Urinary bladder (tissue), 3 donors: ENCODE measurements at regions not wholly inside any gene's neighbourhood (a gene's known extent, or its start where the extent isn't known, plus 50 kb on each side); places are given as distances from the start of the nearest gene placed in this dataset.
"Not testable (repeated sequence)": the region's sequence is repeated elsewhere in the genome, so short reads cannot be mapped to it uniquely, and the experiment has no call there.

ENCODE experiments used
- DNase-seq: peaks from one replicate; pipeline ENCODE4 v3.0.0-alpha.2; 2015; ENCODE audit errors: extremely low spot score
- H3K27ac ChIP-seq: one replicate; pipeline ENCODE4 v1.5.1; 2013; ENCODE audit warnings: low read depth, mild to moderate bottlenecking, moderate library complexity
- H3K36me3 ChIP-seq: one replicate; pipeline ENCODE4 v1.6.1; 2013; ENCODE audit warnings: mild to moderate bottlenecking, moderate library complexity; ENCODE audit not compliant: insufficient read depth
- H3K4me1 ChIP-seq: one replicate; pipeline ENCODE4 v1.6.1; 2013; ENCODE audit warnings: mild to moderate bottlenecking, moderate library complexity; ENCODE audit not compliant: insufficient read depth
- H3K4me3 ChIP-seq: one replicate; pipeline ENCODE4 v1.5.1; 2013; ENCODE audit warnings: low read depth, low read length
- WGBS: extraction: QIAGEN DNeasy Blood & Tissue Kit; methylation state at CpG from one replicate; pipeline ENCODE4 v1.1.7; 2013; 5-methylcytosine and 5-hydroxymethylcytosine counted together
- donor health status: healthy with polysubstance abuse.
- donor health status: healthy.

- 53% methylated on average over 2 of the region's 2 CpGs for WGBS
These were observed 54.8 kb downstream of the OTUD1 start for GRCh38 chr10:23493711-23494110.

GRCh38 chr10:23496727-23497126 lies 57.9 kb downstream of the OTUD1 start:
- H3K27ac ChIP-seq = no peak overlapping the region
- no peak for DNase-seq
- H3K36me3 ChIP-seq = no peaks in the 10 kb centered on the region
- no peak overlapping the region for H3K4me3 ChIP-seq
- WGBS = 80% methylated on average over 5 of the region's 5 CpGs
- no peaks in the 10 kb centered on the region for H3K4me1 ChIP-seq

More at GRCh38 chr10:23493711-23494110, 54.8 kb downstream of the OTUD1 start:
- H3K4me3 ChIP-seq = no peak overlapping the region
- H3K27ac ChIP-seq = no peak overlapping the region
- H3K4me1 ChIP-seq = no peaks in the 10 kb centered on the region
- no peak for DNase-seq
- H3K36me3 ChIP-seq = no peaks in the 10 kb centered on the region

- 49% methylated on average over 10 of the region's 10 CpGs for WGBS
- Histone ChIP-seq H3K27ac (no peak overlapping the region), H3K4me3 (no peak overlapping the region), H3K36me3 (no peaks in the 10 kb centered on the region), H3K4me1 (no peaks in the 10 kb centered on the region)
- DNase-seq = no peak
These were observed 60.7 kb downstream of the OTUD1 start for GRCh38 chr10:23499372-23500132.

DNA sequence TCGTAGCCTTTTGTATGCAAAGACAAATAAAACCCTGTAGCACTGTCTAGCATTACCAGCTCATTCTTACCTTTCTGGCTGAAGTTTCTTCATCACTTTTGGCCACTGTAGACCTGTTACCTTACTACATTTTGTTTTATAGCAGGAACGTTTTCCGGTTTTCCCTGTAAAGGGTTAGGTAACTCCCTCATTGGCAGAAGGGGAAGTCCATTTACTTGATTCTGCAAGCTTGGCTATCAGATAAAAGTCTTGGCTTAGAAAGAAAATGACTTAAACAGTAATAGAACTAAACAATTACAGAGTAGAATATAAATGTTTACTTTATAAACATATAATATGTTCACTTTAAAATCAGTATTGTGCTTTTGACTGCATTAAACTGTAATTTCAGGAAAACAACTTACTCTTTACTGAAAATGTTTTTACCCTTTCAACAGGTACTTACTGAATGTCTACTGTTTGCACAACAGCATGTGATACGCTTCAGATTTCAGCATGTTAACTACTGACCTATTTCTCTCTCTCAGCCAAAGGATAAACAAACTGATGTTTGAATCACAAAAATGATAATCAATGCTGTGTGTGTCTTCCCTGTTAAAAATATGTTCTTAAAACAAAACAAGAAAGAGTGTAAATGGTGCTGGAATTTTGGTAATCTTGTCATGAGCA lies 67.1 kb downstream of the OTUD1 start:
- Histone ChIP-seq H3K27ac (no peak overlapping the region), H3K4me1 (no peaks in the 10 kb centered on the region), H3K36me3 (no peaks in the 10 kb centered on the region), H3K4me3 (no peak overlapping the region)
- 54% methylated on average over 4 of the region's 4 CpGs for WGBS
- no peak for DNase-seq

- no peaks in the 10 kb centered on the region for H3K36me3 ChIP-seq
- H3K27ac ChIP-seq = no peak overlapping the region
- no peaks in the 10 kb centered on the region for H3K4me1 ChIP-seq
- no peak for DNase-seq
- no peak overlapping the region for H3K4me3 ChIP-seq
- 83% methylated on average over 10 of the region's 10 CpGs for WGBS
These were observed 73.6 kb downstream of the OTUD1 start for GRCh38 chr10:23512355-23513058.

GRCh38 chr10:23513621-23514020 lies 74.7 kb downstream of the OTUD1 start:
- H3K4me1 ChIP-seq, H3K36me3 ChIP-seq, H3K27ac ChIP-seq, DNase-seq, H3K4me3 ChIP-seq: not testable (repeated sequence)
- WGBS = 74% methylated on average over 7 of the region's 7 CpGs

DNA sequence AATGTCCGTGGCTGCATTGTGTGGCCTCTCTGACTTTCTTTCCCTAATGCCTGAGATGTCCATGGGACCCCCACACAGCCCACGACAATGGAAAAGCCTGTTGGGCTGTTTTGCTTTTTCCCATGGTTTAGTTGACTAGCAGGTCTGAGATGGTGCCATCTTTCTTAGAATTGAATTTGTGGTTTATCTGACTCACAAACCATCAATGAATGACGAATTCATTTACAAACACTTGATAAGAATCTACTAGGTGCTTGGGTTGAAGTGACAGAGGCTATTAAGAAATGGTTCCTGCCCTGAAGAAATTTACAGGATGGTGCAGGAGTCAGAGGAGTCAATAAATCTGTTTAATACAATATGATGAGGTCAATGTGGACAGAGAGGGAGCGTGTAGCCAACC lies 75.4 kb downstream of the OTUD1 start:
- WGBS = 57% methylated on average over 4 of the region's 4 CpGs
- no peaks in the 10 kb centered on the region for H3K4me1 ChIP-seq
- DNase-seq = no peak
- H3K4me3 ChIP-seq = no peak overlapping the region
- no peaks in the 10 kb centered on the region for H3K36me3 ChIP-seq
- no peak overlapping the region for H3K27ac ChIP-seq

DNA sequence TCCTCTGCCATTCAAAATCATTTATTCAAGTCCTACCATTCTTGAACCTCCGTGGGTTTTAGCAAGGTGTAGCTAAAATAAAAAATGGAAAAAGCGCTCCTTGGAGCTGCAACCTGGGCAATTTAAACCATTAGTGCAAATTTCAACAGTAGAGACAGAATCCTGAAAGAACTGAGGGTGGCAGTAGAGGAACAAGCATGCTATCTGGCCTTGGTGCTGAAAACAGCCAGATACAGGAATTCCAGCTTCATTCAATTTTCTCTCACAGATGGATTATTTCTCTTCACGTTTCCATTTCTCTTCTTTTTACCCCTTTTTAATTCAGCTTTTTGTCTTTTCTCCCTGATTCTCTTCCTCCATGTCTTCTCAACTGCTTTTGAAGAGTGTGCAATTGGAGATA lies 77.7 kb downstream of the OTUD1 start:
- Histone ChIP-seq H3K4me1 (peaks cover 2% of the 10 kb centered on the region), H3K27ac (no peak overlapping the region), H3K36me3 (no peaks in the 10 kb centered on the region), H3K4me3 (no peak overlapping the region)
- 19% methylated on average over 3 of the region's 3 CpGs for WGBS
- no peak for DNase-seq

DNA sequence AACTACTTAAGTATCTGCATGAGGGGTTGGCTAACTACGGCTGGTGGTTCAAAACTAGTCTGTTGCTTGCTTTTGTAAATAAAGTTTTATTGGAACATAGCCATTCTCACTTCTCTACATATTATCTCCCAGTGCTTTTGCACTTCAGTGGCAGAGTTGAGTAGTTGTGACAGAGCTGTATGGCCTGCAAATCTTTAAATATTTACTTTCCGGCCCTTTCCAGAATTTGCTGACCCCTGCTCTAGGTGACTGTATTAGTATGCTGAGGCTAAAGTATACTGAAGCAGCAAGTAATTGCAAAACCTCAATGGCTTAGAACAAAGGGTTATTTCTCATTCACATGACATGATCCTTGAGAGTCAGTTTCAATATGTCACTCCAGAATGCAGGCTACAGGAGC lies 78.3 kb downstream of the OTUD1 start:
- 78% methylated on average over 2 of the region's 2 CpGs for WGBS
- DNase-seq = no peak
- no peak overlapping the region for H3K27ac ChIP-seq
- peaks cover 2% of the 10 kb centered on the region for H3K4me1 ChIP-seq
- no peak overlapping the region for H3K4me3 ChIP-seq
- no peaks in the 10 kb centered on the region for H3K36me3 ChIP-seq

DNA sequence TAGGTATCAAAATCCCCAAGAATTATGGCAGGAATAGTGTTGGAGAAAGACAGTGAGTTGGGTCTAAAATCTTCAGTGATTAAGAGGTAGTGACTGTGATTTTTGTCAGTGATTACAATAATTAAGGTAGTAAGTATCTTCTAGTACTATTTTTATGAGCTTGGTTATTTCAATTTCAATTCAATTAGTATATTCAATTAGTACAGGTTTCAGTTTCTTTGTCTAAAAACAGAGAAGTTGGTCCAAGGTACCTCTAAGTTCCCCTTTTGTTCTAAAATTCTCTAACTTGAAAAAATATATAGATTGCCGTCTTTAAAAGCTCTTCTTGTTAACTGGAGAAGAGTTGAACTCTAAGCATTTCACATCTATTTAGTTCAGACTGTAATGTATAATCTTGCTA lies 82.9 kb downstream of the OTUD1 start:
- Histone ChIP-seq H3K27ac (no peak overlapping the region), H3K36me3 (no peaks in the 10 kb centered on the region), H3K4me1 (peaks cover 2% of the 10 kb centered on the region), H3K4me3 (no peak overlapping the region)
- no peak for DNase-seq
- 87% methylated on average over 1 of the region's 1 CpG for WGBS

- Histone ChIP-seq H3K36me3 (no peaks in the 10 kb centered on the region), H3K27ac (no peak overlapping the region), H3K4me1 (peaks cover 2% of the 10 kb centered on the region), H3K4me3 (no peak overlapping the region)
- WGBS = 73% methylated on average over 4 of the region's 4 CpGs
- DNase-seq = no peak
These were observed 83.5 kb downstream of the OTUD1 start for GRCh38 chr10:23522345-23522744.

GRCh38 chr10:23523251-23523650 lies 84.4 kb downstream of the OTUD1 start:
- 61% methylated on average over 4 of the region's 4 CpGs for WGBS
- peaks cover 2% of the 10 kb centered on the region for H3K4me1 ChIP-seq

DNA sequence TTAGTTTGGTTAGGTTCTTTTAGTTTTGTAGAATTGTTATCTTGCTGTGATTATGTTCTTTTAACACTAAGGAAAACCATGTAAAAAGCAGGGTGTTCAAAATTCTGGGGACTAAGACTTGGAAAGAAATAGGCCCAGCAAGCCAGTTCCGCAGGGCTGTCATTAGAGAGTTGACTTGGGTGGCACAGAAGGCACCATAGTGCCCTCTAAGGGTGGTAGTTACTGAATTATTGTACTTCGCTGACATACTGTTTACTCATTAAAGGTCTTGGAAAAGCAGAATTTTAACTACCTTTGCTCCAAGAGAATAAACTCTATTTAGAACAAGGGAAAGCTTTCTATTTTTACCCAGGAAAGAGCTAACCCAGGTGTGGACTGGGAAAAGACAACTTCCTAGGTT lies 86.5 kb downstream of the OTUD1 start:
- Histone ChIP-seq H3K4me1 (no peaks in the 10 kb centered on the region), H3K36me3 (no peaks in the 10 kb centered on the region), H3K27ac (no peak overlapping the region), H3K4me3 (no peak overlapping the region)
- DNase-seq = no peak
- WGBS = 60% methylated on average over 2 of the region's 2 CpGs

More at GRCh38 chr10:23523251-23523650, 84.4 kb downstream of the OTUD1 start:
- Histone ChIP-seq H3K27ac (no peak overlapping the region), H3K36me3 (no peaks in the 10 kb centered on the region), H3K4me3 (no peak overlapping the region)
- no peak for DNase-seq

GRCh38 chr10:23528419-23528818 lies 89.5 kb downstream of the OTUD1 start:
- no peak for DNase-seq
- Histone ChIP-seq H3K27ac (no peak overlapping the region), H3K4me1 (no peaks in the 10 kb centered on the region), H3K36me3 (no peaks in the 10 kb centered on the region), H3K4me3 (no peak overlapping the region)
- 89% methylated on average over 2 of the region's 2 CpGs for WGBS
